NOMO-1 (cell line): ENCODE measurements at regions not wholly inside any gene's neighbourhood (a gene's known extent, or its start where the extent isn't known, plus 50 kb on each side); places are given as distances from the start of the nearest gene placed in this dataset.

ENCODE experiments used
- DNase-seq, 2 experiments: peaks; one replicate each; lab custom pipeline; 2025; ENCODE audit not compliant: unreplicated experiment in 2 of 2; lab: John Stamatoyannopoulos, UW

DNA sequence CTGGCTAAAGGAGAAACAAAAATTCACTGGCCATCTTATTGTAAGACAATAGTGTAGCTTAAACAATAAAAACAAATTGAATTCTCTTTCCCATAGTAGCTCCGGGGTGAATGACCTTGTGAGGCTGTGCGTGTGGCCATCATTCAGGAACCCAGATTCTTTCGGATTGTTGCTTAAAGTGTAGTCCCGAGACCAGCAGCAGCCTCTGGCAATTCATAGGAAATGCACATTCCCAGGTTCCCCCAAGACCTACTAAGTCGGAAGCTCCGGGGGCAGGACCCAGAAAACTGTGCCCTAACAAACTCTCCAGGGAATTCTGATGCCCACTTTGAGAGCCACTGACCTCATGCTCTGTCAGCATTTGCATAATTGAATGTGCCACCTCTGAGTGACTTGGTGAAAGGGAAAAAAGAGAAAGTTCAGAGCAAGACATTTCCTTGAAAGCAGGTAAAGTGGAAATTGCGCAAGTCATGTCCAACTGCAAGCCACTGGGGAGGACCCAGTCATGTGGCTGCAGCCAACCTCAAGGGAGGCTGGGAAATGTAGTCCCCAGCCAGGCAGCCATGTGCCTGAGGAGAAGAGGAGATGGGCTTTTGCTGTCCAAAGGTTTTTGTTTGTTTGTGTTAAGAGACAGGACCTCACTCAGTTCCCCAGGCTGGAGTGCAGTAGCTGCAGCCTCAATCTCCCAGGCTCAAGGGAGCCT lies 50.7 kb upstream of the PNMA8B start:
- DNase-seq: peak; percentile 27 to 51

DNA sequence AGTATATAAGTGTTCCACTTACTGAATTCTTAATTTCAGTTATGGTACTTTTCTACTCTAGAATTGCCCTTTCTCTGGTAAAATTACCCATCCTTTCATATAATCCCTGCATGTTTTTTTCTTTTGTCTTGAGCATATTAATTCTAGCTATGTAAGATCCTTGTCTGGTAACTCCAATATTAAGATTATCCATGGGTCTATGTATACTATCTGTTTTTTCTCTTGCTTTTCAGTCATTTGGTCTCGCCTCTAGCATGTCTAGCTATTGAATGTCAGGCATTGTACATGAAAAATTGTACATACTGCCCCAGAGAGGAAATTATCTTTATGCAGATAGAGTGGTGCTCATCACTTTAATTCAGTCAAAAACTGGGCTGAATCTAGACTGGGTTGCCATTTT lies 50.4 kb upstream of the CALM3 start:
- DNase-seq: no peak

GRCh38 chr19:46551164-46551563 lies 50.0 kb upstream of the CALM3 start:
- peak; percentile 83 to 97 for DNase-seq
